Adrenal gland (tissue), 9 donors: ENCODE measurements at regions not wholly inside any gene's neighbourhood (a gene's known extent, or its start where the extent isn't known, plus 50 kb on each side); places are given as distances from the start of the nearest gene placed in this dataset.

ENCODE experiments used
- DNase-seq, 7 donors: peaks; one replicate each; pipeline ENCODE4 v3.0.0-alpha.2; 2019 to 2020
- H3K27ac ChIP-seq, 5 donors: fragments of 200-600 bp; sonication (generic) in 4 of 5; 1 replicate in 3 of 5; 2 replicates in 2 of 5; pipeline versions ENCODE4 v1.5.1 to v1.8.0; 2016 to 2020; ENCODE audit warnings: mild to moderate bottlenecking in 1 of 5
- H3K27me3 ChIP-seq: fragments of 200-600 bp; 2 replicates; pipeline ENCODE4 v1.8.0; 2021
- H3K36me3 ChIP-seq, 2 donors: fragments of 200-600 bp; replicated peaks in 1 of 2; 1 replicate in 1 of 2; 2 replicates in 1 of 2; pipeline versions ENCODE4 v1.5.1 to v1.8.0; 2018 to 2022
- H3K4me1 ChIP-seq, 2 donors: fragments of 200-600 bp; replicated peaks in 1 of 2; 1 replicate in 1 of 2; 2 replicates in 1 of 2; pipeline versions ENCODE4 v1.5.1 to v1.8.0; 2018 to 2021
- H3K4me3 ChIP-seq, 4 donors: fragments of 200-600 bp; sonication (generic) in 3 of 4; one replicate each; pipeline ENCODE4 v1.5.1; 2016 to 2018
- H3K9me3 ChIP-seq, 3 donors: fragments of 200-600 bp; sonication (generic) in 1 of 3; replicated peaks in 1 of 3; 1 replicate in 2 of 3; 2 replicates in 1 of 3; pipeline versions ENCODE4 v1.5.1 to v1.8.0; 2016 to 2021
- CTCF ChIP-seq, 6 experiments: fragments of 450-650 bp in 4 of 6; fragments of 200-600 bp in 2 of 6; sonication (generic) in 1 of 6; IDR thresholded peaks; 1 replicate in 5 of 6; 2 replicates in 1 of 6; pipeline versions ENCODE4 v1.5.1 to v1.8.0; 2016 to 2021; ENCODE audit warnings: antibody characterized with exemption in 6 of 6, mild to moderate bottlenecking in 2 of 6, moderate library complexity in 1 of 6
- POLR2A ChIP-seq, 2 donors: fragments of 450-650 bp; IDR thresholded peaks; one replicate each; pipeline ENCODE4 v1.6.1; 2017; ENCODE audit warnings: antibody characterized with exemption in 2 of 2, mild to moderate bottlenecking in 2 of 2, moderate library complexity in 1 of 2
- WGBS, 4 donors: extraction: QIAGEN DNeasy Blood & Tissue Kit in 2 of 4; methylation state at CpG; one replicate each; pipeline versions ENCODE4 v1.1.5 to v1.1.7; 2013 to 2017; 5-methylcytosine and 5-hydroxymethylcytosine counted together
- intact Hi-C, 2 donors: fragments of 100-400 bp; cut with DNase I; formaldehyde crosslinking; loops; one replicate each; pipeline versions ENCODE4 v1.14.1 to v1.15.0; 2022 to 2023
- donor health status: healthy with polysubstance abuse.
- donor health status: Bipolar disorder and iron deficiency.
- donor health status: DM: yes; HTN: yes; CAD: no.
- donor health status: DM: no; HTN: no; CAD: no.
- donor health status: DM: no; HTN: no; CAD: no.

DNA sequence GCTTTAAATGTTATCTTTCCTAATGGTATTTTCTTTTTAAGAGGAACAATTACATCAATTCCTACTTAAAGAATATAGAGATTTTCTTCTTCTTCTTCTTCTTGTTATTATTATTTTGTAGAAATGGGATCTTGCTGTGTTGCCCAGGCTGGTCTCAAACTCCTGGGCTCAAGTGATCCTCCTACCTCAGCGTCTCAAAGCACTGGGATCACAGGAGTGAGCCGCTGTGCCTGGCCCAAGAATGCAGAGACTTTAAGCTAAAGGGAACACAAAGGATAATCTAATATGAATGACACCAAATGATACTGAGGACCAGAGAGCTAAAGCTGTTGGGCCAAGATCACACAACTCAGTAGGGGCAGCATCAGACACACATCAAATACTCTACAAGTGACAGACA is 87.4 kb upstream of the FOXQ1 start:
- Histone ChIP-seq H3K36me3 (no peaks in the 10 kb centered on the region), H3K27ac (no peak overlapping the region), H3K9me3 (no peaks in the 10 kb centered on the region), H3K27me3 (no peaks in the 10 kb centered on the region), H3K4me1 (no peaks in the 10 kb centered on the region), H3K4me3 (no peak overlapping the region)
- 75 to 92% (median 83%) methylated on average over 2 of the region's 2 CpGs for WGBS, 4 donors
- DNase-seq = no peak
- intact Hi-C loops = no loop called here
- TF ChIP-seq POLR2A (IDR thresholded peaks at IDR 0.05) (no peak), CTCF (IDR thresholded peaks at IDR 0.05) (no peak)

DNA sequence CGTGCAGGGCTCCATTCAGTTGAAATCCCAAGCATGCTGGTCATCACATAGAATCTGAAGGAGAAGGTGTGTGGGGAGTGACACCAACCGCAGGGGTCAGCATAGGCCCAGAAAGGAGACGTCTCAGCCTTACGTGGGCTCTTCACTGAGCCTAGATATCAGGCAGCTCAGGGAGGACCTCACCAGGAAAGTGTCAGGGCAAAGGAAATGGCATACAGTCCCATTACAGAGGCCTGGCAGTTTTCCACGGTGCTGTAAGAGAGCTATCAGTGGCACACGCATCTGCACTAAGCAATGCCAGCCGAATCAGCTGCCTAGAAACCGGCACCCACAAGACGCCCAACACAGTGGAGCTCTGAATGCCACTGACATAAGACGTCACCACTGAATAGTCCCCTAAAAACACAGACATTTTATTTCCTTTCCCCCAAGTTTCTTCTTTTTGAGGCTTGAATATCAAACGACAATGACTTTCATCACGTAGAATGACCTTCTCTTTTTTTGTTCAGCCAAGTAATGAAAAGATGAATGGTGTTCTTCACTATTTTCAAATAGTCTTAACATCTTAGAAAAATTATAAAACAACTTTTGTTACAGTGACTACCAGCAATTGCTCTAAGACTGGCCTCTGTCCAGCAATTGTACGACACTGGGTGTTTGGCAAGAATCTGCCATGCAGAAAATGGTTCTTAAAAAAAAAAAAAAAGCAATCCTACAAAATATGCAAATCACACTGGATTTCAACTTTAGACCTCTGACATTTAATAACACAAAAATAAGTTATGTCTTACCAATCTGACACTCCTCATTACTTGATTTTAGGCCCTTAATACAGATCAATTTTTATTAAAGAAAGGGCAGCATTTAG is 88.9 kb upstream of the FOXQ1 start:
- H3K4me1 ChIP-seq = no peaks in the 10 kb centered on the region
- H3K36me3 ChIP-seq = no peaks in the 10 kb centered on the region
- intact Hi-C loops = no loop called here
- no peaks in the 10 kb centered on the region for H3K9me3 ChIP-seq
- TF ChIP-seq CTCF (IDR thresholded peaks at IDR 0.05) (no peak), POLR2A (IDR thresholded peaks at IDR 0.05) (no peak)
- H3K4me3 ChIP-seq = no peak overlapping the region
- DNase-seq = no peak
- no peak overlapping the region for H3K27ac ChIP-seq
- WGBS, 4 donors = 68 to 78% (median 77%) methylated on average over 12 to 13 of the region's 13 CpGs
- no peaks in the 10 kb centered on the region for H3K27me3 ChIP-seq

GRCh38 chr6:1217396-1217795 is 94.5 kb upstream of the FOXQ1 start:
- DNase-seq = no peak
- 71 to 93% (median 83%) methylated on average over 5 of the region's 5 CpGs for WGBS, 4 donors
- Histone ChIP-seq H3K9me3 (no peaks in the 10 kb centered on the region), H3K4me1 (no peaks in the 10 kb centered on the region), H3K4me3 (no peak overlapping the region), H3K36me3 (no peaks in the 10 kb centered on the region), H3K27ac (no peak overlapping the region), H3K27me3 (no peaks in the 10 kb centered on the region)
- TF ChIP-seq CTCF (IDR thresholded peaks at IDR 0.05) = no peak
- no peak for TF ChIP-seq POLR2A (IDR thresholded peaks at IDR 0.05)
- intact Hi-C loops = no loop called here

GRCh38 chr6:1216488-1216974 is 95.4 kb upstream of the FOXQ1 start:
- no peak for DNase-seq

More at GRCh38 chr6:1216488-1216974, 95.4 kb upstream of the FOXQ1 start:
- Histone ChIP-seq H3K36me3 (no peaks in the 10 kb centered on the region), H3K9me3 (no peaks in the 10 kb centered on the region), H3K27me3 (no peaks in the 10 kb centered on the region), H3K27ac (no peak overlapping the region), H3K4me3 (no peak overlapping the region), H3K4me1 (no peaks in the 10 kb centered on the region)
- TF ChIP-seq CTCF (IDR thresholded peaks at IDR 0.05) = no peak
- intact Hi-C loops = no loop called here
- WGBS, 4 donors = 46 to 57% (median 48%) methylated on average over 6 of the region's 6 CpGs
